IMR-90 (cell line): ENCODE measurements at regions not wholly inside any gene's neighbourhood (a gene's known extent, or its start where the extent isn't known, plus 50 kb on each side); places are given as distances from the start of the nearest gene placed in this dataset.

Experiments
- CEBPB ChIP-seq: IDR thresholded peaks from 2 replicates; pipeline ENCODE4 v1.6.1; 2012; ENCODE audit warnings: low read depth, low read length, improper control_type of control experiment
- CTCF ChIP-seq: conservative IDR thresholded peaks from 2 replicates; pipeline ENCODE4 v1.5.1; 2012; ENCODE audit warnings: mild to moderate bottlenecking, low read depth, low read length, improper control_type of control experiment
- ELK1 ChIP-seq: fragments of 150-350 bp; IDR thresholded peaks from 2 replicates; pipeline ENCODE4 v1.6.1; 2016; ENCODE audit warnings: low read depth, mild to moderate bottlenecking, low read length, moderate library complexity, borderline replicate concordance
- FOS ChIP-seq: fragments of 150-350 bp; IDR thresholded peaks from 2 replicates; pipeline ENCODE4 v1.6.1; 2016; ENCODE audit warnings: low read depth, low read length
- MAZ ChIP-seq: IDR thresholded peaks from 2 replicates; pipeline ENCODE4 v1.6.1; 2012; ENCODE audit warnings: low read depth, mild to moderate bottlenecking, low read length, improper control_type of control experiment, moderate library complexity, borderline replicate concordance
- MXI1 ChIP-seq: IDR thresholded peaks from 2 replicates; pipeline ENCODE4 v1.6.1; 2012; ENCODE audit warnings: low read depth, mild to moderate bottlenecking, low read length, moderate library complexity, borderline replicate concordance
- POLR2A ChIP-seq: IDR thresholded peaks from 2 replicates; pipeline ENCODE4 v1.6.1; 2012; ENCODE audit warnings: mild to moderate bottlenecking, low read depth, low read length
- RAD21 ChIP-seq: IDR thresholded peaks from 2 replicates; pipeline ENCODE4 v1.6.1; 2012; ENCODE audit warnings: low read length, improper control_type of control experiment
- RFX5 ChIP-seq: IDR thresholded peaks from 2 replicates; pipeline ENCODE4 v1.8.0; 2012; ENCODE audit warnings: low read depth, mild to moderate bottlenecking, low read length, moderate library complexity

GRCh38 chr3:102741105-102741504 is 306.3 kb downstream of the ZPLD1 start:
- TF ChIP-seq RAD21 (no peak), CTCF (no peak), ELK1 (no peak), CEBPB (no peak), FOS (no peak), POLR2A (no peak), MAZ (no peak), MXI1 (no peak), RFX5 (no peak)
